Panc1 (cell line): ENCODE measurements at regions not wholly inside any gene's neighbourhood (a gene's known extent, or its start where the extent isn't known, plus 50 kb on each side); places are given as distances from the start of the nearest gene placed in this dataset.
A peak's percentile ranks its signal among the peaks of the same experiment; 100 is the strongest.

Source experiments
- ATAC-seq: fragments of 200-7000 bp; cut with Tn5 transposase; 2 replicates; pipeline ENCODE4 v1.9.1; 2020; ENCODE audit warnings: mild to moderate bottlenecking, moderate library complexity
- BruUV-seq: library from RNA; stranded (reverse); fragments of 400-500 nt; replicated peaks from 2 replicates; lab custom pipeline; 2021; lab: Mats Ljungman, UMichigan
- CTCF ChIA-PET: fragments of 300-600 bp; sonication (Branson Sonifier 250); formaldehyde crosslinking; loops from one replicate; lab custom pipeline; 2022; ENCODE audit warnings: antibody characterized with exemption; lab: Charles Lee
- POLR2A ChIA-PET: fragments of 300-600 bp; sonication (Branson Sonifier 250); formaldehyde crosslinking; loops from one replicate; lab custom pipeline; 2022; ENCODE audit warnings: antibody characterized with exemption; lab: Charles Lee
- DNase-seq: peaks from one replicate; pipeline ENCODE4 v3.0.0-alpha.2; 2010; ENCODE audit warnings: low read depth, low spot score
- H3K27ac ChIP-seq: 2 replicates; pipeline ENCODE4 v1.5.1; 2011; ENCODE audit warnings: mild to moderate bottlenecking, low read length, inconsistent platforms
- H3K27me3 ChIP-seq: fragments of 200-500 bp; sonication (Bioruptor generic); 2 replicates; pipeline ENCODE4 v1.6.0; 2014; ENCODE audit warnings: low read length, inconsistent platforms; ENCODE audit not compliant: control insufficient read depth, insufficient read depth
- H3K36me3 ChIP-seq: fragments of 200-500 bp; sonication (Bioruptor generic); 2 replicates; pipeline ENCODE4 v1.5.1; 2014; ENCODE audit warnings: inconsistent platforms, mild to moderate bottlenecking, low read length, moderate library complexity; ENCODE audit not compliant: control insufficient read depth, insufficient read depth
- H3K4me1 ChIP-seq: 2 replicates; pipeline ENCODE4 v1.5.1; 2011; ENCODE audit warnings: inconsistent platforms, mild to moderate bottlenecking, low read length, moderate library complexity; ENCODE audit not compliant: control insufficient read depth, insufficient read depth
- H3K4me3 ChIP-seq, 2 experiments: 2 replicates each; pipeline ENCODE4 v1.5.1; 2011 to 2012; ENCODE audit warnings: low read depth in 2 of 2, low read length in 2 of 2, mild to moderate bottlenecking in 2 of 2, inconsistent platforms in 1 of 2, moderate library complexity in 1 of 2
- H3K9me3 ChIP-seq: fragments of 200-500 bp; sonication (Bioruptor generic); 2 replicates; pipeline ENCODE4 v1.5.1; 2014; ENCODE audit warnings: low read depth, mild to moderate bottlenecking, inconsistent platforms, low read length, moderate library complexity; ENCODE audit not compliant: control insufficient read depth, insufficient read depth
- CTCF ChIP-seq: fragments of 450-650 bp; IDR thresholded peaks from 2 replicates; pipeline ENCODE4 v1.5.1; 2017; ENCODE audit warnings: mild to moderate bottlenecking
- POLR2AphosphoS5 ChIP-seq: IDR thresholded peaks from 2 replicates; pipeline ENCODE4 v1.6.1; 2012; ENCODE audit warnings: mild to moderate bottlenecking, low read depth, low read length, moderate library complexity
- SIN3A ChIP-seq: IDR thresholded peaks from 2 replicates; pipeline ENCODE4 v1.6.1; 2012; ENCODE audit warnings: low read depth, mild to moderate bottlenecking, low read length, moderate library complexity, borderline replicate concordance; ENCODE audit not compliant: insufficient read depth
- TCF7L2 ChIP-seq: IDR thresholded peaks from 2 replicates; pipeline ENCODE4 v1.6.1; 2011; ENCODE audit warnings: mild to moderate bottlenecking, low read depth, low read length, inconsistent platforms
- in situ Hi-C: cut with HindIII; loops from 2 replicates; pipeline ENCODE4 v1.10.0; 2016; ENCODE audit warnings: low sequenced_read_pairs, low pct_unique_long_range_greater_than_20kb
- intact Hi-C: fragments of 100-400 bp; cut with micrococcal nuclease; formaldehyde crosslinking; loops from one replicate; pipeline ENCODE4 v1.10.0; 2022; ENCODE audit not compliant: unreplicated experiment
- TF ChIP-seq, protein P1 (sequence below), 2 experiments: IDR thresholded peaks; 2 replicates each; pipeline ENCODE4 v1.6.1; 2011 to 2012; ENCODE audit warnings: low read depth in 2 of 2, control low read depth in 1 of 2, low read length in 1 of 2, mild to moderate bottlenecking in 1 of 2, moderate library complexity in 1 of 2; ENCODE audit not compliant: insufficient read depth in 1 of 2

DNA sequence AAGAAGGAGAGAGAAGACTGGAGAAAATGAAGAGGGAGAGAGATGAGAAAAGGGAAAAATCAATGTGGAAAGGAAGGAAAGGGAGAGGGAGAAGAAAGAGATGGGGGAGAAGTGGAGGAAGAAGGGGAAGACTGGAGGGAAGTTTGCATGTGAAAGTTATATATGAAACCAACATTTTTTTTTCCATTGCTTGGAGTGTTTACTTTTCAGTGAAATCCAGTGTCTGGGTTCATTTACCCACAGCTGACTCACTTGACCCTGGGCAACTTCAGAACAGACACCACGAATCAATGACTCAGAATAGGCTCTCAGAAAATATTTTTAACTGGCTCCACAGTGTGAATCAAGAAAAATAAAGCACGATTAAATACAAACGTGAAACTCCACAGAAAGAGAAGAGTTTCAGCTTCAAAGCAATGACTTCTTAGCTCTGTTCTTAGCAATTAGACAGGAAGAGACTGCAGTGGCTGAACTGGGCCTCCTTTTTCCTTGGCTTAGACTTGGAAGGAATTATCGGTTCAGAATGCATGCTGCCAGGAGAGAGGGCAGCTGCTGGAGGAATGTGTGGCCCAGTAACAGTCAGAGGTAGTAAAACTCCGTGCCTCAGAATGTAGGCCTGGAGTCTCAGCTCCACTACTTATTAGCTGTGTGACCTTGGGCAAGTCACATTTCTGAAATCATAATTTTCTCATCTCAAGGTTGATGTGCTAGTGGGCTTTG lies 237.5 kb downstream of the MIAT start:
- DNase-seq (peak; percentile 32), ATAC-seq (peak; percentile 95)
- no TSS peak for BruUV-seq
- Histone ChIP-seq H3K27ac (0 out of 2 replicates have a peak overlapping the region, but pooled peaks have one; percentile 31), H3K27me3 (no peaks in the 10 kb centered on the region), H3K4me1 (peaks cover 9% of the 10 kb centered on the region), H3K36me3 (no peaks in the 10 kb centered on the region), H3K9me3 (no peaks in the 10 kb centered on the region), H3K4me3 (no peak overlapping the region)
- intact Hi-C loops: no loop called here
- CTCF ChIA-PET: interaction anchor here (0.5 to 0.8 kb wide), 2 partner anchors 417 to 563 kb away, joined by 3 to 7 read pairs; no protein-coding TSS in a partner anchor
- TF ChIP-seq SIN3A (no peak), CTCF (no peak), POLR2AphosphoS5 (no peak), TCF7L2 (no peak)
- TF ChIP-seq, protein P1, sequence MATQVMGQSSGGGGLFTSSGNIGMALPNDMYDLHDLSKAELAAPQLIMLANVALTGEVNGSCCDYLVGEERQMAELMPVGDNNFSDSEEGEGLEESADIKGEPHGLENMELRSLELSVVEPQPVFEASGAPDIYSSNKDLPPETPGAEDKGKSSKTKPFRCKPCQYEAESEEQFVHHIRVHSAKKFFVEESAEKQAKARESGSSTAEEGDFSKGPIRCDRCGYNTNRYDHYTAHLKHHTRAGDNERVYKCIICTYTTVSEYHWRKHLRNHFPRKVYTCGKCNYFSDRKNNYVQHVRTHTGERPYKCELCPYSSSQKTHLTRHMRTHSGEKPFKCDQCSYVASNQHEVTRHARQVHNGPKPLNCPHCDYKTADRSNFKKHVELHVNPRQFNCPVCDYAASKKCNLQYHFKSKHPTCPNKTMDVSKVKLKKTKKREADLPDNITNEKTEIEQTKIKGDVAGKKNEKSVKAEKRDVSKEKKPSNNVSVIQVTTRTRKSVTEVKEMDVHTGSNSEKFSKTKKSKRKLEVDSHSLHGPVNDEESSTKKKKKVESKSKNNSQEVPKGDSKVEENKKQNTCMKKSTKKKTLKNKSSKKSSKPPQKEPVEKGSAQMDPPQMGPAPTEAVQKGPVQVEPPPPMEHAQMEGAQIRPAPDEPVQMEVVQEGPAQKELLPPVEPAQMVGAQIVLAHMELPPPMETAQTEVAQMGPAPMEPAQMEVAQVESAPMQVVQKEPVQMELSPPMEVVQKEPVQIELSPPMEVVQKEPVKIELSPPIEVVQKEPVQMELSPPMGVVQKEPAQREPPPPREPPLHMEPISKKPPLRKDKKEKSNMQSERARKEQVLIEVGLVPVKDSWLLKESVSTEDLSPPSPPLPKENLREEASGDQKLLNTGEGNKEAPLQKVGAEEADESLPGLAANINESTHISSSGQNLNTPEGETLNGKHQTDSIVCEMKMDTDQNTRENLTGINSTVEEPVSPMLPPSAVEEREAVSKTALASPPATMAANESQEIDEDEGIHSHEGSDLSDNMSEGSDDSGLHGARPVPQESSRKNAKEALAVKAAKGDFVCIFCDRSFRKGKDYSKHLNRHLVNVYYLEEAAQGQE (IDR thresholded peaks at IDR 0.05; ENCODE audit: insufficient read depth in 1 of 2, low read depth in 2 of 2, low read length in 1 of 2): no peak
- POLR2A ChIA-PET: interaction anchor here (0.6 to 0.7 kb wide), 2 partner anchors 18 to 142 kb away, joined by 3 to 4 read pairs; no protein-coding TSS in a partner anchor
- in situ Hi-C loops: no loop called here

DNA sequence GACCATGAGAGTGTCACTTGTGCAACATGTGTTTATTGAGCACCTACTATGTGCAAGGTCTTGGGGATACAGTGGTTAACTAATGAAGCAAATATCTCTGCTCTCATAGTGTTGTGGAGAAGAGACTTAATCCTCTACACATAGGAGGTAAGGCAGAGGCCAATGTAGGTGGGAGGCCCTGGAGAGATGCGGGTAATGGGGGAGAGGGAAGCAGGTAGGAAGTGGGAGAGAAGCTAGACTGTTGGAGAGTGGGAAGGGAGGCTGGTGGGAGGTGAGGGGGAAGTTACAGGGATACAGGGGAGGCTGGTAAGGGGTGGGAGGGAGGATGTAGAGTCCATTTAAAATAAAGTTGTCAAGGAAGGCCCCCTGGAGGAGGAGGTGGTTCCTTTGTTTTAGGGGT lies 240.0 kb downstream of the MIAT start:
- in situ Hi-C loops (no loop called here), intact Hi-C loops (no loop called here)
- no peaks in the 10 kb centered on the region for H3K9me3 ChIP-seq
- ChIA-PET CTCF (no interaction called here), POLR2A (no interaction called here)
- no peak overlapping the region for H3K4me3 ChIP-seq
- BruUV-seq: no TSS peak
- H3K27me3 ChIP-seq: no peaks in the 10 kb centered on the region
- no peak overlapping the region for H3K27ac ChIP-seq
- no peak for ATAC-seq
- TF ChIP-seq CTCF (no peak), POLR2AphosphoS5 (no peak), TCF7L2 (no peak), SIN3A (no peak)
- TF ChIP-seq, protein P1 (IDR thresholded peaks at IDR 0.05; ENCODE audit: insufficient read depth in 1 of 2, low read depth in 2 of 2, low read length in 1 of 2): no peak
- peaks cover 7% of the 10 kb centered on the region; the same call in 1 of the 2 replicates for H3K4me1 ChIP-seq
- no peak for DNase-seq
- H3K36me3 ChIP-seq: no peaks in the 10 kb centered on the region
